Epithelial cell of prostate (primary cell): ENCODE measurements at regions not wholly inside any gene's neighbourhood (a gene's known extent, or its start where the extent isn't known, plus 50 kb on each side); places are given as distances from the start of the nearest gene placed in this dataset.

Source experiments
- DNase-seq: peaks from one replicate; pipeline ENCODE4 v3.0.0-alpha.2; 2011; ENCODE audit warnings: low read depth, low spot score
- H3K27ac ChIP-seq: fragments of 450-650 bp; 2 replicates; pipeline ENCODE4 v1.5.1; 2017; ENCODE audit warnings: mild to moderate bottlenecking

- no peak overlapping the region for H3K27ac ChIP-seq
- DNase-seq = no peak
Observed at GRCh38 chr7:97460433-97460832, 271.5 kb upstream of the TAC1 start.

GRCh38 chr7:97461596-97461995, 270.3 kb upstream of the TAC1 start:
- no peak overlapping the region for H3K27ac ChIP-seq
- DNase-seq = no peak

DNA sequence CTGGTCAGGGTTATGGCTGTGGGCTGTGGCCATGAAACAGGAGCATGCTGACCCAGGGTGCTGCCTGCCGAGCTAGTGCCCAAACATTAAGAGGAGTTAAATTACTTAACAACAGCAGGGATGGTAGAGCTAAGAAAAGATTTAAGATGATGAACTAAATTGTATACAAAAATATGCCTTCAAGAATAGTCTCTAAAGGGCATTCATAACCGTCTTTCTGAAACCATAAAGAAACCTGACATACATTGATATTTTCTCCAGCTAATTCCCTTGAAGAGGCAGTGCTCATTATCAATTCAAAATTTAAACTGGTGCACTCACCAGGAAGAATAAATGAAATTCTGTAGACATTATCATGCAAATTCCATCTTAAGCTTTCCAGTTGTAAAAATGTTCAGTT, 265.8 kb upstream of the TAC1 start:
- H3K27ac ChIP-seq = no peak overlapping the region
- DNase-seq = no peak

- no peak overlapping the region for H3K27ac ChIP-seq
- no peak for DNase-seq
Observed at GRCh38 chr7:97466999-97467740, 264.7 kb upstream of the TAC1 start.

DNA sequence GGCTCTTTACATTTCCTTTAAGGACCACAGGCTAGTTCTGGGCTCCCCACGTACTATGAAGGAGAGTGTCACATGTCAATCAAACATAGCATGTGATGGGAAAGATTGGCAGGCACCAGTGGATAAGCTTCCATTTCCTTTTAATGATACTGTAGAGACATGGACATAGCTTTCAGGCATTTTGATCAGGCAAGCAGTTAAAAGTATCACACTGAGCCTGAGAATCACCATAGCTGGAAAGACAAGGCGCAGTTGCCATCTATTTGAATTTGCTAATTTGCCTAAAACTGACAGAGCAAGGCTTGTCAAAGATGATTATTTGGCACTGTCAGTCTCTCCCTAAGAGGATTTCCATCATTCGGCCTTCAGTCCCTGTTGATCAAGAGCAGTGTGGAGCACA, 263.4 kb upstream of the TAC1 start:
- H3K27ac ChIP-seq = no peak overlapping the region
- DNase-seq = no peak

- no peak for DNase-seq
- H3K27ac ChIP-seq = no peak overlapping the region
Observed at GRCh38 chr7:97470726-97471125, 261.2 kb upstream of the TAC1 start.

- no peak for DNase-seq
- H3K27ac ChIP-seq = no peak overlapping the region
Observed at GRCh38 chr7:97471491-97471890, 260.4 kb upstream of the TAC1 start.

GRCh38 chr7:97479740-97480290, 252.1 kb upstream of the TAC1 start:
- no peak for DNase-seq
- no peak overlapping the region for H3K27ac ChIP-seq

- no peak overlapping the region for H3K27ac ChIP-seq
- DNase-seq = no peak
Observed at GRCh38 chr7:97480772-97481390, 251.0 kb upstream of the TAC1 start.

- no peak for DNase-seq
- H3K27ac ChIP-seq = no peak overlapping the region
Observed at GRCh38 chr7:97495487-97495886, 236.4 kb upstream of the TAC1 start.

GRCh38 chr7:97499204-97499603, 232.7 kb upstream of the TAC1 start:
- DNase-seq = no peak
- no peak overlapping the region for H3K27ac ChIP-seq

- H3K27ac ChIP-seq = no peak overlapping the region
- no peak for DNase-seq
Observed at GRCh38 chr7:97503367-97504094, 228.4 kb upstream of the TAC1 start.

GRCh38 chr7:97506728-97507127, 225.2 kb upstream of the TAC1 start:
- DNase-seq = no peak

GRCh38 chr7:97512441-97513207, 219.3 kb upstream of the TAC1 start:
- H3K27ac ChIP-seq = no peak overlapping the region
- DNase-seq = no peak

More at GRCh38 chr7:97506728-97507127, 225.2 kb upstream of the TAC1 start:
- H3K27ac ChIP-seq = no peak overlapping the region

GRCh38 chr7:97513326-97513725, 218.6 kb upstream of the TAC1 start:
- no peak overlapping the region for H3K27ac ChIP-seq

DNA sequence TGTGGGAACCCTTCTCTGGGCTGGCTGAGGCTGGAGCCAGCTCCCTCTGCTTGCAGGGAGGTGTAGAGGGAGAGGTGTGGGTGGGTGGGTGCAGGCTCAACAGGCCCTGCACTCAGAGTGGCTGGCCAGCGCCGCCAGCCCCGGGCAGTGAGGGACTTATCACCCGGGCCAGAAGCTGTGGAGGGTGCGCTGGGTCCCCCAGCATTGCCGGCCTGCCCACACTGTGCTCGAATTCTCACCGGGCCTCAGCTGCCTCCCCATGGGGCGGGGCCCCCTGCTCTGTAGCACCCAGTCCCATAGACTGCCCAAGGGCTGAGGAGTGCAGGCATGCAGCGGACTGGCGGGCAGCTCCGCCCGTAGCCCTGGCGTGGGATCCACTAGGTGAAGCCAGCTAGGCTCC, 190.7 kb upstream of the TAC1 start:
- no peak for DNase-seq
- H3K27ac ChIP-seq = no peak overlapping the region

More at GRCh38 chr7:97513326-97513725, 218.6 kb upstream of the TAC1 start:
- no peak for DNase-seq

- no peak for DNase-seq
- no peak overlapping the region for H3K27ac ChIP-seq
Observed at GRCh38 chr7:97555857-97556421, 175.9 kb upstream of the TAC1 start.

- no peak for DNase-seq
- H3K27ac ChIP-seq = no peak overlapping the region
Observed at GRCh38 chr7:97565665-97566064, 166.2 kb upstream of the TAC1 start.

DNA sequence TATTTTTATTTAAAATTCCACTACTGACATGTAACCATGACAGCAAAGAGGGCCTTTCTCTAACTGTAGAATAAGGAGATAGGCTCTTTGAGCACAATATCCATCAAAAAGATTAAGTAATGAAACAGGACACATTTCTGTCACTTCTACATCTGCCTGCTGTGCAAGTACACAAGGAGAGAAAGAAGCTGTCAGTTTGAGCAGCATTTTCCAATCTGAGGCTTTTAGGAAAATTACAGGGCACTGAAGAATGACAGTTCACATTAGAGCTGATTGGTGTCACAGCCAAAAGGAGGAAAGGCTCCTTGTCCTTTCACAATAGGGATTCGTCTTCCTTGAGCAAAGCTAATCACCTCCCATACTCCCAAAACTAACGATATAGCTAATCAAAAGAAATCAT, 158.8 kb upstream of the TAC1 start:
- no peak overlapping the region for H3K27ac ChIP-seq
- no peak for DNase-seq

- DNase-seq = no peak
Observed at GRCh38 chr7:97576043-97576442, 155.8 kb upstream of the TAC1 start.

More at GRCh38 chr7:97576043-97576442, 155.8 kb upstream of the TAC1 start:
- H3K27ac ChIP-seq = no peak overlapping the region
